GM12875 (cell line): ENCODE measurements at regions not wholly inside any gene's neighbourhood (a gene's known extent, or its start where the extent isn't known, plus 50 kb on each side); places are given as distances from the start of the nearest gene placed in this dataset.

Experiments
- H3K4me3 ChIP-seq: one replicate; pipeline ENCODE4 v1.5.1; 2011; ENCODE audit warnings: low read depth, low read length, control low read depth
- TF ChIP-seq, protein P1 (sequence below): IDR thresholded peaks from 2 replicates; pipeline ENCODE4 v1.5.1; 2011; ENCODE audit warnings: low read depth, mild to moderate bottlenecking, control low read depth, inconsistent platforms, low read length, moderate library complexity, borderline replicate concordance; ENCODE audit not compliant: insufficient read depth

DNA sequence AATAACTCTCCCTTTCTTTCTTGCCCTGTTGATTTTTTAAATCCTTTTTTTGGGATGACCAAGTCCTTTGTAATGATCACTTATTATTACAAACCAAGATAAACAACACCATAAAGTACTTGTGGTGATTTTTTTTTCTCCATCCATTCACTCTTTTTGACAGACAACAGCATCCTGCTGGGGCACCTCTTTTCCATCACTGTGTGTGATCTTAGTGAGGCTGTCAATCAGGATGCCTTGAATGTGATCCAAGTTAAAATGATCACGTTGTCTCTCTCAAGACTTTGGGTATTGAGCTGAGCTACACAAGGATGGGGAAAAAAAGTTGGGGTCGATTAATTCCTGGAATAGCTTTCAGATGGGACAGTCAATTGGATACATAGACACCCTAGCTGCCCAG is 73.6 kb upstream of the PPP2R2B start:
- H3K4me3 ChIP-seq = no peak overlapping the region
- TF ChIP-seq, protein P1, sequence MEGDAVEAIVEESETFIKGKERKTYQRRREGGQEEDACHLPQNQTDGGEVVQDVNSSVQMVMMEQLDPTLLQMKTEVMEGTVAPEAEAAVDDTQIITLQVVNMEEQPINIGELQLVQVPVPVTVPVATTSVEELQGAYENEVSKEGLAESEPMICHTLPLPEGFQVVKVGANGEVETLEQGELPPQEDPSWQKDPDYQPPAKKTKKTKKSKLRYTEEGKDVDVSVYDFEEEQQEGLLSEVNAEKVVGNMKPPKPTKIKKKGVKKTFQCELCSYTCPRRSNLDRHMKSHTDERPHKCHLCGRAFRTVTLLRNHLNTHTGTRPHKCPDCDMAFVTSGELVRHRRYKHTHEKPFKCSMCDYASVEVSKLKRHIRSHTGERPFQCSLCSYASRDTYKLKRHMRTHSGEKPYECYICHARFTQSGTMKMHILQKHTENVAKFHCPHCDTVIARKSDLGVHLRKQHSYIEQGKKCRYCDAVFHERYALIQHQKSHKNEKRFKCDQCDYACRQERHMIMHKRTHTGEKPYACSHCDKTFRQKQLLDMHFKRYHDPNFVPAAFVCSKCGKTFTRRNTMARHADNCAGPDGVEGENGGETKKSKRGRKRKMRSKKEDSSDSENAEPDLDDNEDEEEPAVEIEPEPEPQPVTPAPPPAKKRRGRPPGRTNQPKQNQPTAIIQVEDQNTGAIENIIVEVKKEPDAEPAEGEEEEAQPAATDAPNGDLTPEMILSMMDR = no peak

DNA sequence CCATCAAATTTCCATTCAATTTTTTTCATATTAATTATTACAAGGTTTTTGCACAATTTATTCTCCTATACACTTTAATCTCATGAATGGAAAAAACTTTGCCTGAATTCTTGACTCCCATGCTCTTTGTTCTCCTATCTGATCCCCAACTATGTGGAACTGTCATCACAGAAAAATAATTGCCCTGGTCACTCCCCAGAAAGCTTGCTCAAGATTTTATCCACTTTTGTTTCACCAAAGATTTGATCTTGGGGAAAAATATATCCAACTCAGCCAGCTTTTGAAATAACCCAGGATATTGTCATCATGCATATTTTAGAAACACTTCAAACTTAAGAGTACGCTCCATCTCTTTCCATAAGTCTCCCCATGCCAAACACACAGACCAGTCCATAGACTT is 77.7 kb upstream of the PPP2R2B start:
- H3K4me3 ChIP-seq = no peak overlapping the region
- TF ChIP-seq, protein P1 = no peak

GRCh38 chr5:146959360-146959759 is 80.8 kb upstream of the PPP2R2B start:
- TF ChIP-seq, protein P1 = 0 out of 2 replicates have a peak, but pooled peaks have one; percentile 8
- H3K4me3 ChIP-seq = no peak overlapping the region

DNA sequence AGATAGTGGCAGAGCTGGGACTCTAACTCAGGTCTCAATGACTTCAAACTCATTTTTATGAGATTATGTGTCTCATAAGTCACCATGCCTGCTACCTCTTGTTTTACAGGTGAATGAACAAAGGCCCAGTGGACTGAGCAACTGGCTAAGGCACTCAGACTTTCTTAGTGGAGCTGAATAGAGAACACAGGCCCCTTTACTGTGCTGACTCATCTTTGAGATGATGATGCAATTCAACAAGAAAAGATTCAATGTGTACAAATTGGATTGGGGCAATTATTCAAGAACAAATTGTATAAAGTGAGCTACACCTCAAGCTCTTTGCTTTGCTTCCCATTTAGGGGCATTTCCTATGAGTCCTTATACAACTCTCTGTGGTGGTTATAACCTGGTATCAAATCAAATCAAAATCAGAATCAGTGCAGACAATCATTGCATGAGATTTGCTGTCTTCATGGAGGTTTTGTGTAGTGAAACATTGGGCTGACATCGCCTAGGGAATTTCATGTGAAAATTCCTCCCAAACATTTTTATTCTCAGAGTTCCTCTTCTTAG is 84.3 kb upstream of the PPP2R2B start:
- TF ChIP-seq, protein P1 = no peak

GRCh38 chr5:146965761-146966659 is 87.5 kb upstream of the PPP2R2B start:
- no peak overlapping the region for H3K4me3 ChIP-seq
- TF ChIP-seq, protein P1 = peak; percentile 53; the same call in 1 of the 2 replicates

More for the DNA sequence above, 84.3 kb upstream of the PPP2R2B start:
- no peak overlapping the region for H3K4me3 ChIP-seq

DNA sequence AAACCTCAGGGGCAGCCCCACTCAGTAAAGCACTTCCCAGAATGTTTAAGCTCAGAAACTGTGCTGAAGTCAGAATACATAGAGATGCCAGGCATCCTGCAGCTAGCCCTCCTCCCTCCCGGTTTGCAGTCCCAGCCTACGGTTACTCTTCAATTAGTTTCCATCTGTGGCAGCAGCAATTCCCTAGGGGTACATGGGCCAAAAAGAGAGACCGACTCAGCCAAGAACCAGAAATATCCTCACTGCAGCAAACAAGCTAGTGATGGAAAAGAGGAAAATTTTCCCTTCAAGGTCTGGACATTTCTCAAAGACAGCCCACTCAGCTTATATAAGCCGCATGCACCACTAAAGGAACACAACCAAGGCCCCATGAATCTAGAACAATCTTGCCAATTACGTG is 89.1 kb upstream of the PPP2R2B start:
- TF ChIP-seq, protein P1 = no peak
- H3K4me3 ChIP-seq = no peak overlapping the region
